ENCODE measurements at regions not wholly inside any gene's neighbourhood (a gene's known extent, or its start where the extent isn't known, plus 50 kb on each side); places are given as distances from the start of the nearest gene placed in this dataset.
A peak's percentile ranks its signal among the peaks of the same experiment; 100 is the strongest.

- DNase-seq, result no peak
These were observed 407.3 kb downstream of the GXYLT1 start for GRCh38 chr12:41737423-41737822.

DNA sequence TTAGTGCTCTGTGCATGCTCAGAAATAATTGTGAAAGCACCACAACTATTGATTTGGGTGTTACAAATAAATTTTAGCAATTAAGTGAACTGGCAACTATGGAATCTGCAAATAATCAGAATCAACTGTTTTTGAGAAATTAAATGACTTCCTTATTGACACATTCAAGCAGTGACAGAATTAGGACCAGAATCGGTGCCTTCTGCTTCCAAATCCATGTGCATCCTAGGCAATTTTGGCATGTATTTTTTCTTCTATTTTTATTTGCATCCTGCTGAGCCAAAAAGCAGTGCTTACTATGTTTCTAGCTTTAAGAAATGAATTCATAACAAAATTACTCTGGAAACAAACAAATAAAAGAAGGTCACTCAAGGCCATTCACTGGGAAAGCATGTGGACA, 408.2 kb downstream of the GXYLT1 start:
- no peak for DNase-seq

DNA sequence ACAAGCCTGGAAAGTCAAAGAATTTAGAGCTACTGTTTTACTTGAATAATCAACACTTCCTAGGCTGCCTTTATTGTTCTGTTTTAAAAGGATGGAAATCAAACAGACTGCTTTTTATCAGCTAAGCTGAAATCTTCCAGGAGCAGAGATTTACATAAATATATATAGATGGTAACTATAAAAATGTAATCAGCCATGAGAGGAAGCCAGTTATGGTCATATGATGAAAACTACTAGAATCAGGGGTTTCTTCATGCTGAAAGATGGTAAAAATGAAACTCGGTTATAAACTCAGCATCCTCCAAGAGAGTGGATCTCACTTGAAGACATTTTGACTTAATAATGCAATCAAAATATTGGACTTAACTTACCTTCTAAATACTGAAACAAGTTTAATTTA, 413.0 kb downstream of the GXYLT1 start:
- no peak for DNase-seq

DNA sequence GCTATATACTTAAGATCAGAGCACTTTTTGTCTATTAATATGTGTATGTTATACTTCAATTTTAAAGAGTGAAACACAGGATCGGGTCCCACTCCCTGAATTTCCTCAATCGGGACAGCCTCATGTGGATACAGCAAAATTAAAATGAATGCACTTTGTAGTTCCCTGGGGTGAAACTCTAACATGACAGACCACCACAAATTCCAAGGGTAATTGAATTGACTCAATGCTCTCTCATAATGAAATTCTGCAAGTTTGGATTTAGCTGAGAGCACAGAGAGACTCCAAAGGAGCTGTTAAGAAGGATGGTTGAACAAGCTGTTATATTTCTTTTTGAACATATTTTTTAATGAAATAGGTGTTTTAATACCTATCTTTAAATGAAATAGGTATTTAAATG, 413.6 kb downstream of the GXYLT1 start:
- no peak for DNase-seq

DNA sequence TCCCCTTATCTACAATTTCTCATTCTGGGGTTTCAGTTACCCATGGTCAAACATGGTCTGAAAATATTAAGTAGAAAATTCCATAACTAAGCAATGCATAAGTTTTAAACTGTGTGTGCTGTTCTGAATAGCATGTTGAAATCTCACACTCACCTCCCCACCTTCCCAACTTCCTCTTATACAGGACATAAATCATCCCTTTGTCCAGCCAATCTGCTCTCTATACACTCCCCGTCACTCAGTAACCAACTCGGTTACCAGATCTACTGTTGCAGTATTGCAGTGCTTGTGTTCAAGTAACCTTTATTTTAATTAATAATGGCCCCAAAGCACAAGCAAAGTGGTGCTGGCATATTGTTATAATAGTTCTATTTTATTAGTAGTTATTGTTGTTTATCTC, 420.5 kb downstream of the GXYLT1 start:
- DNase-seq, result peak; percentile 20

DNA sequence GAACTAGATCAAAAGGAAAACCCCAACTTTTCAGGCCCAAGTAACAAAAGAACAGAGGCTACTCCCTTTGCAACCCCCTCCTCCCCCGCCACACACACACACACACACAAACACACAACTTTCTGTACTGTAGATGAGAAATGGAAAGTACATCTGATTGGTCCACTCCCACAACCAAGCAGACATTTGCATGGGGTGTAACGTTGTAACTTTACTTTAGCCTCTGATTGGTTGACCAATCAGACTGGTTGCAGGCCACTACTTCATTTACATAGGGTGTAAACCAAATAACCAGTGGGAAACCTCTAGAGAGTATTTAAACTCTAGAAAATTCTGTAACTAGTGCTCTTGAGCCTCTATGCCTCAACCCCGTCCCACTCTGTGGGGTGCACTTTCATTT, 425.5 kb downstream of the GXYLT1 start:
- no peak for DNase-seq

GRCh38 chr12:41715256-41715655, 429.4 kb downstream of the GXYLT1 start:
- no peak for DNase-seq

GRCh38 chr12:41709463-41710285, 435.0 kb downstream of the GXYLT1 start:
- DNase-seq, result no peak

DNA sequence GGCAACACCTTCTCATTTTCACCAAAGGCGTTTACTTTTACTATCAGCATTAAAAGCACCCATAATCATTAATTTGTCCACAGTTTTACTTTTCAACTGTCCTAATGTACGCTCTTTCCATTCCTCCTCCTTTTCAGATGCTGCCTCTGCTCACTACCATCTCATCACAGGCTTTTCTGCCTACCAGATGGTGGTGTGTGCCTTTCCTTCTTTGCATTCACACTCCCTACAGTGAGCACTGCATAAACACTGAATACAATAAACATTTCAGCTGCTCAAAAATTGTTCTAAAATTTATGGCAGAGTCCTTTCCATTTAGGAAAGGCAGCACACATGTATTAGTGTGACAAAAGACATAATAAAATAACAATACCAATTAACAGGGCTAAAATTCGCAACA, 435.7 kb downstream of the GXYLT1 start:
- no peak for DNase-seq

- no peak for DNase-seq
These were observed 438.3 kb downstream of the GXYLT1 start for GRCh38 chr12:41706376-41706775.

GRCh38 chr12:41701943-41702601, 442.6 kb downstream of the GXYLT1 start:
- DNase-seq, result peak; percentile 5

DNA sequence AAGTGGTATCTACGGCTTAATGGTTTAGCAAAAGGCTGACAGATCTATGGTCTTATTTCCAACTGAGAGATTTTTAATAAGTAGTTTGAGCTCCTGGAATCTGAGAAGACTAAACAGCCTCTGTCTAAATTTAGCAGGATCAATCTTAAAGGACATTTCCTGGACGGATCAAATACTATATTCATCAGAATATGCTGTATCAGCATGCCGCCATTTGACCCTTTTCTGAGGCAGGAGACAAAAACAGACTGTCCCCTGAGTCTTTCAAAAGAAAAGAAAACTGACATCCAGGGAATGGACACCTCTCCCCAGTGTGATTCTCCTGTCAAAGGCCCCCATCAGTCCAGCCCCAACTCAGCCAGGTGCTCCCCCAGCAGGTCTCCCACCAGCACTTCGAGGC, 443.7 kb downstream of the GXYLT1 start:
- no peak for DNase-seq

GRCh38 chr12:41699658-41700057, 445.0 kb downstream of the GXYLT1 start:
- DNase-seq, result no peak

- DNase-seq, result peak; percentile 38
These were observed 447.5 kb downstream of the GXYLT1 start for GRCh38 chr12:41697161-41697560.

GRCh38 chr12:41684997-41685396, 459.7 kb downstream of the GXYLT1 start:
- no peak for DNase-seq

DNA sequence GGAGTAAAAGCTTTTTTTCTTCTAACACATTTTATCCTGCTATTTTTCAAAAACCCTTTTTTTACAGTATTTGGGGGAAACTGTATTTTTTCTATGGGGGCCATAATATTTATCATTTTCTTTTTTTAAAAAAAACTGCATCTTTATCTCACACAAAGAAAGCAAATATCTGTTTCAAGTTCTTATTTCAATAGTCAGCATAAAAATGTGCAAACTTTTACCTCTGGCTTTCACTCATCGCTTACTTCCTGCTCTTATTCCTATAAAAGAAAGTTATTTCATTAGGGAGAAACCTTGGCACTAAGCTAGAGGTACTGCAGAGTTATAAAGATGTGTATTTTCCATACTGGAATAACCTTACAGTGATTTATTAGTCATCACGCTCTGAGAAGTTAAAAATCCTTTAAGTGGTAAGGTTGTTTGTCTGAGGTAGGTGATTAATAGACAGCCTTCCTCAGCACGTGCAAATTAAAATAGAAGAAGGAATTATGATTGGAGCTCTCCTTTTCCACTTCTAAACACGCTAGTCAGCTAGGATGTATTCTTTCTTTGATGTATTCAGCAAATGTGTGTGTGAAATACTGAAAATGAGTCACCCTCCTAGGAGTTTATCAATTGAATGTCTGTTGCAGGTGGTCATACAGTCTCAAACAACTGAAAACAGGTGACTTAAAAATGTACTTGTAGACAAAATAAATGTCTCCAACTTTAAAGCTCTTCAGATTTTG, 461.0 kb downstream of the GXYLT1 start:
- DNase-seq, result no peak

GRCh38 chr12:41683023-41683422, 461.7 kb downstream of the GXYLT1 start:
- DNase-seq, result no peak

GRCh38 chr12:41681898-41682297, 462.8 kb downstream of the GXYLT1 start:
- DNase-seq, result no peak

GRCh38 chr12:41680155-41680554, 464.5 kb downstream of the GXYLT1 start:
- no peak for DNase-seq

- DNase-seq, result peak; percentile 50
These were observed 475.6 kb downstream of the PDZRN4 start for GRCh38 chr12:41663598-41664265.

DNA sequence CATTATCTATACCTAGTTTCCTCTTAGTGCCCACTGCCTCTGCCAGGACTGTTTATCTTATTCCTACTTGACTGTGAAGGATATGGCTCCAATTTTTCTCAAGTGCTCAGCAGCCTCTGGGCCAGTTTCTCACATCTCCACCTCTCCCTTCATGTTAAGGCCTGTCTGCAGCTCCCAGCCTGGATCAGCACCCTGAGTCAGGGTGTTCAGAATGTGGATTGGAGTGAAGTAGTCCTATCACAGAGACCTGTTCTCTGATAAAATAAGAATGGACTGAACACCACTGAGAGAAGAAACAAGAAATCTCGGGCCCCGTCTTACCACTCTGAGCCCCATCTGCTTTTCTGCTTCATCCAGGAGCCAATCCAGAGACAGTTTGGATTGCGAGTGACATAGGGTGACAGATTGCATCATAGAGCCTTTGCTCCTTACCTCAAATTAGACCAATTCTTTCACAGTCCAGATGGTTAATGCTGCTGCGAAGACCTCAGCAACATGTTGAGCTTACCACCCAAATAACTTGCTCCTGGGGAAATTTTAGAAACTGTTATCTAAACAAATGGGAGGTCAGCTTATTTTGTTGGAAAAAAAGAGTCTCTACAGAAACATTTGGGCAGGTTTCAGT, 473.1 kb downstream of the PDZRN4 start:
- no peak for DNase-seq

DNA sequence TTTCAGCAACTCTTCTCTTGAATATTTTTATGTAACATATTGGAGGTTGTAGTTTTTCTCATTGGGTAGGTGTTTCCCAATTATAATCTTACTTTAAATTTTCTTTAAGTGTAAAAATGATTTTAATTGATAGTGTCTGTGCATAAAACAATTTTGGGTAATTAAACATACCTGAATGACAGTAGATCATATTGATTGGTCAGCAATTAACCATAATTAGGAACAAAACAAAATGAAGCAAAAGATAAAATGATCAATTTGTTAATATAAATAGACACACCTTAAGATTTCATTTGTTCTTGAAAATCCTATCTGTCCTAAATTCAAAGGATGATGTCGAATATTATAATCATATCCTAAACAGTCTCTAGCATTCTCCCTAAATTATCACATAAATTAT, 468.3 kb downstream of the PDZRN4 start:
- no peak for DNase-seq

Data from hematopoietic multipotent progenitor cell treated with erythropoietin and hydrocortisone succinate and interleukin-3 and kit ligand, for 6 days (in vitro differentiated cells).